Hepatocyte (in vitro differentiated cells): ENCODE measurements at regions not wholly inside any gene's neighbourhood (a gene's known extent, or its start where the extent isn't known, plus 50 kb on each side); places are given as distances from the start of the nearest gene placed in this dataset.

Experiments used
- DNase-seq: peaks from one replicate; pipeline ENCODE4 v3.0.0-alpha.2; 2016; ENCODE audit warnings: low spot score
- H2AFZ ChIP-seq: fragments of 200-600 bp; sonication (generic); 2 replicates; pipeline ENCODE4 v1.6.0; 2016; ENCODE audit warnings: antibody characterized with exemption, mild to moderate bottlenecking
- H3K27ac ChIP-seq: fragments of 200-600 bp; sonication (generic); 2 replicates; pipeline ENCODE4 v1.5.1; 2016; ENCODE audit warnings: mild to moderate bottlenecking
- H3K27me3 ChIP-seq: fragments of 200-600 bp; sonication (generic); 2 replicates; pipeline ENCODE4 v1.6.1; 2016
- H3K36me3 ChIP-seq: fragments of 200-600 bp; sonication (generic); replicated peaks from 2 replicates; pipeline ENCODE4 v1.5.1; 2016; ENCODE audit warnings: low read depth; ENCODE audit not compliant: insufficient read depth
- H3K4me1 ChIP-seq: fragments of 200-600 bp; sonication (generic); 2 replicates; pipeline ENCODE4 v1.5.1; 2016; ENCODE audit warnings: mild to moderate bottlenecking, moderate library complexity; ENCODE audit not compliant: insufficient read depth
- H3K4me2 ChIP-seq: fragments of 200-600 bp; sonication (generic); 2 replicates; pipeline ENCODE4 v1.6.0; 2016
- H3K4me3 ChIP-seq: fragments of 200-600 bp; sonication (generic); 2 replicates; pipeline ENCODE4 v1.5.1; 2016; ENCODE audit warnings: mild to moderate bottlenecking
- H3K79me2 ChIP-seq: fragments of 200-600 bp; sonication (generic); 2 replicates; pipeline ENCODE4 v1.6.0; 2017; ENCODE audit warnings: mild to moderate bottlenecking
- H3K9me2 ChIP-seq: fragments of 200-600 bp; sonication (generic); replicated peaks from 2 replicates; pipeline ENCODE4 v1.6.0; 2017; ENCODE audit warnings: mild to moderate bottlenecking; ENCODE audit not compliant: insufficient read depth
- H3K9me3 ChIP-seq: fragments of 200-600 bp; sonication (generic); 2 replicates; pipeline ENCODE4 v1.5.1; 2016; ENCODE audit warnings: low read depth, mild to moderate bottlenecking
- H4K20me1 ChIP-seq: fragments of 200-600 bp; sonication (generic); 2 replicates; pipeline ENCODE4 v1.6.0; 2016; ENCODE audit warnings: mild to moderate bottlenecking; ENCODE audit not compliant: insufficient read depth, poor library complexity, severe bottlenecking
- EZH2 ChIP-seq: fragments of 200-600 bp; sonication (generic); IDR thresholded peaks from 2 replicates; pipeline ENCODE4 v1.6.1; 2016; ENCODE audit warnings: antibody characterized with exemption, mild to moderate bottlenecking, borderline replicate concordance
- EZH2phosphoT487 ChIP-seq: fragments of 200-600 bp; sonication (generic); IDR thresholded peaks from one replicate; pipeline ENCODE4 v1.6.1; 2018; ENCODE audit warnings: antibody characterized with exemption, mild to moderate bottlenecking, low read depth, moderate library complexity; ENCODE audit not compliant: unreplicated experiment, severe bottlenecking
- WGBS: methylation state at CpG from one replicate; pipeline ENCODE4 v1.1.6; 2016; ENCODE audit warnings: low lambda C conversion rate; ENCODE audit errors: missing lambda C conversion rate; 5-methylcytosine and 5-hydroxymethylcytosine counted together
- TF ChIP-seq, protein P1 (sequence below): fragments of 200-600 bp; sonication (generic); IDR thresholded peaks from 2 replicates; pipeline ENCODE4 v1.5.1; 2016; ENCODE audit warnings: antibody characterized with exemption, mild to moderate bottlenecking; ENCODE audit not compliant: poor library complexity

DNA sequence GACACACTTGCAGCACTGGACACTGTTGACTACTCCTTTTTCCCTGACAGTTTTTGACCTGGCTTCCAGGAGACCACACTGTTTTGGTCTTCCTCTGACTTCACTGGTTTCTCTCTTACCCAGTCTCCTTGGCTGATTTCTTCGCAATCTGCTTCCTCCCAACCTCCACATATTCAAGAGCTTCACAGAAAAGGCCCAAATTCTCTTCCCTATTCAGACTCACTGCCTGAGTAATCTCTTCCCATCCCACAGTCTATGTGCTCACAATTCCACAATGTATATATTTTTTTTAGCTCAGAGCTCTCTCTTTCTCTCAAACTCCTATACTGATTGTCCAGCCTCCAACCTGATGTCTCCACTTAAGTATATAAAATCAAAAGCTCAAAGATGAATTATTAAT, 115.4 kb downstream of the SINHCAF start:
- WGBS: 95% methylated on average over 1 of the region's 1 CpG
- no peak overlapping the region for H3K27ac ChIP-seq
- no peak overlapping the region for H3K4me2 ChIP-seq
- H3K9me2 ChIP-seq: no peaks in the 10 kb centered on the region
- no peak for DNase-seq
- TF ChIP-seq EZH2 (no peak), EZH2phosphoT487 (no peak)
- TF ChIP-seq, protein P1, sequence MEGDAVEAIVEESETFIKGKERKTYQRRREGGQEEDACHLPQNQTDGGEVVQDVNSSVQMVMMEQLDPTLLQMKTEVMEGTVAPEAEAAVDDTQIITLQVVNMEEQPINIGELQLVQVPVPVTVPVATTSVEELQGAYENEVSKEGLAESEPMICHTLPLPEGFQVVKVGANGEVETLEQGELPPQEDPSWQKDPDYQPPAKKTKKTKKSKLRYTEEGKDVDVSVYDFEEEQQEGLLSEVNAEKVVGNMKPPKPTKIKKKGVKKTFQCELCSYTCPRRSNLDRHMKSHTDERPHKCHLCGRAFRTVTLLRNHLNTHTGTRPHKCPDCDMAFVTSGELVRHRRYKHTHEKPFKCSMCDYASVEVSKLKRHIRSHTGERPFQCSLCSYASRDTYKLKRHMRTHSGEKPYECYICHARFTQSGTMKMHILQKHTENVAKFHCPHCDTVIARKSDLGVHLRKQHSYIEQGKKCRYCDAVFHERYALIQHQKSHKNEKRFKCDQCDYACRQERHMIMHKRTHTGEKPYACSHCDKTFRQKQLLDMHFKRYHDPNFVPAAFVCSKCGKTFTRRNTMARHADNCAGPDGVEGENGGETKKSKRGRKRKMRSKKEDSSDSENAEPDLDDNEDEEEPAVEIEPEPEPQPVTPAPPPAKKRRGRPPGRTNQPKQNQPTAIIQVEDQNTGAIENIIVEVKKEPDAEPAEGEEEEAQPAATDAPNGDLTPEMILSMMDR: no peak
- H2AFZ ChIP-seq: no peak overlapping the region
- H3K79me2 ChIP-seq: no peaks in the 10 kb centered on the region
- no peaks in the 10 kb centered on the region for H3K9me3 ChIP-seq
- no peaks in the 10 kb centered on the region for H3K4me1 ChIP-seq
- H3K27me3 ChIP-seq: no peaks in the 10 kb centered on the region
- H3K36me3 ChIP-seq: no peaks in the 10 kb centered on the region
- H4K20me1 ChIP-seq: no peaks in the 10 kb centered on the region
- H3K4me3 ChIP-seq: no peak overlapping the region

DNA sequence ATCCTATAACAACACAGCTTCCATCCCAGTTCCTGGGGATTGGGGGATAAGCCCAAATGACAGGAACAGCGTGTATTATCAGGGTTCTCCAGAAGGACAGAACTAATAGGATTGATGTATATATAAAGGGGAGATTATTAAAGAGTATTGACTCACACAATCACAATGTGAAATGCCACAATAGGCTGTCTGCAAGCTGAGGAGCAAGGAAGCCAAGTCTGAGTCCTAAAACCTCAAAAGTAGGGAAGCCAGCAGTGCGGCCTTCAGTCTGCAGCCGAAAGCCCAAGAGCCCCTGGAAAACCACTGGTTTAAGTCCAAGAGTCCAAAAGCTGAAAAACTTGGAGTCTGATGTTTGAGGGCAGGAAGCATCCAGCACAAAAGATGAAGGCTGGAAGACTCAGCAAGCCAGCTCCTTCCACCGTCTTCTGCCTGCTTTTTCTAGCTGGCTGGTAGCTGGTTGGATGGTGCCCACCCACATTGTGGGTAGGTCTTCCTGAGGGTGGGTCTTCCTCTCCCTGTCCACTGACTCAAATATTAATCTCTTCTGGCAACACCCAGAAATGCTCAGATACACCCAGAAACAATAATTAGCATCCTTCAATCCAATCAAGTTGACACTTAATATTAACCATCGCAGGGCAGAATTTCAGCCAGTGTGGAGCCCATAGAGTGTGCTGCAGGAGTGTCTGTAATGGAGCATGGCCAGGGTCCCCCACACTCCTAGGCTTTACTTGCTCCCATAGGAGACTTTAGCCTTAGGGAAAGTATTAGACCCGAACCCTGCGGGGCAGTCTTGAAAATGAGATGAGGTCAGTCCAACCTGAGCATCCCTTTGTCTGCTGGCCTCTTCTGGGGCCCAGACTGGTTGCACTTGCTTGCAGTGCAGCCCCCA, 111.1 kb downstream of the SINHCAF start:
- no peak for DNase-seq
- Histone ChIP-seq H3K9me3 (no peaks in the 10 kb centered on the region), H4K20me1 (no peaks in the 10 kb centered on the region), H3K4me2 (no peak overlapping the region), H3K27ac (no peak overlapping the region), H2AFZ (no peak overlapping the region), H3K4me3 (no peak overlapping the region), H3K4me1 (no peaks in the 10 kb centered on the region), H3K27me3 (no peaks in the 10 kb centered on the region), H3K9me2 (no peaks in the 10 kb centered on the region), H3K79me2 (no peaks in the 10 kb centered on the region), H3K36me3 (no peaks in the 10 kb centered on the region)
- WGBS: 93% methylated on average over 7 of the region's 7 CpGs
- TF ChIP-seq EZH2phosphoT487 (no peak), EZH2 (no peak)
- TF ChIP-seq, protein P1: no peak

DNA sequence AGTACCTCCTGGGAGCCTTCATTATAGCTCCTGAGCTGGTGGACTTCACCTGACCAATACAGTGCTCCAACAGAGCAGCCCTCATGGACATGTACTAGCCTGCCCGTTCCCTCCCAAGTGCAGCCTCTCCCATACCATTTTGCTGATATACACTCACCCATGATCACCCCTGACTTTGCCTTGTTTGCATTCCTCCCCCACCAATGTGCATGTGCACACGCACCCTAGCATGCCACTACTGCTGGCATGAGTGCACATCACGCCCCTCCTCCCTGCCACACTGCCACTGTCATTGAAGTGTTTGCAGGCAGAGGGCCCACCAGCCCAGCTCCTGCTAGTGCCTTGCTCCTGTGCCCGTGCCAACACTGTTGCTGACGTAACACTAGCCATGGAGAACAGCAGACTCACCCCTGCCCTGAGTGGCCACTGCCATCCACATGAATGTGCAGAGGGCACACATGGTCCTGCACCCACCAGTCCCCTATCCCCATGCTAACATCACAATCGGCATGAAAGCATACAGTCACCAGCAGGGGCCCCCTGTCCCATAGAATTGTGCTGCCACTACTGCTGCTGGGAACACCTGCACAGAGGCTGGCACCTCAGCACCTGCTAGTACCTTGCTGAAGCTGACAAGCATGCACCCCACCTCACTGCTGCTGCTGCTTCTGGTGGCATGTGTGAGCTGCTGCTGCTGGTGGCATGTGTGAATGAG, 110.3 kb downstream of the SINHCAF start:
- no peak for DNase-seq
- no peaks in the 10 kb centered on the region for H3K9me2 ChIP-seq

More for the DNA sequence above, 110.3 kb downstream of the SINHCAF start:
- no peaks in the 10 kb centered on the region for H3K36me3 ChIP-seq
- H3K4me3 ChIP-seq: no peak overlapping the region
- H3K27me3 ChIP-seq: no peaks in the 10 kb centered on the region
- no peaks in the 10 kb centered on the region for H3K79me2 ChIP-seq
- H3K4me2 ChIP-seq: no peak overlapping the region
- TF ChIP-seq, protein P1: no peak
- TF ChIP-seq EZH2phosphoT487 (no peak), EZH2 (no peak)
- no peaks in the 10 kb centered on the region for H3K4me1 ChIP-seq
- no peaks in the 10 kb centered on the region for H4K20me1 ChIP-seq
- no peak overlapping the region for H3K27ac ChIP-seq
- 83% methylated on average over 6 of the region's 6 CpGs for WGBS
- H2AFZ ChIP-seq: no peak overlapping the region
- H3K9me3 ChIP-seq: no peaks in the 10 kb centered on the region
